Myocyte (in vitro differentiated cells): ENCODE measurements at regions not wholly inside any gene's neighbourhood (a gene's known extent, or its start where the extent isn't known, plus 50 kb on each side); places are given as distances from the start of the nearest gene placed in this dataset.

Experiments used
- DNase-seq: peaks from one replicate; pipeline ENCODE4 v3.0.0-alpha.2; 2012; ENCODE audit warnings: low read depth

DNA sequence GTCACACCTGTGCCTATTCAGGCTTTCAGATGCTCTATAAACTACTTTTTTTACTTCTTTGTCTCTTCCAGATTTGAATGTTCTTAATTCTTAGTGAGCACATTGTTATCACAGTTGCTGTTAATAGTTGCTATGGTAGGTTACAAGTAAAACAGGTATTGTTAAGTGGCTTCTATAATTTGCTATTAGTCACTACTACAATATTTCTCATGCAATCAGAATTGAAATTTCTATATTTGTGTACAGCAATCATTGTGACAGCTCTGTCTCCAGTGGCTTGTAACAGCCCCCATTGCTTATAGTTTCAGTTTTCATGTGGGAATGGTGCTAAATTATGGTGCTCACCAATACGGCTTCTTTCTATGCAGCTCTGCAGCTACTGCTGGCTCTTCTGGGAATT lies 318.4 kb upstream of the GOLIM4 start:
- no peak for DNase-seq

DNA sequence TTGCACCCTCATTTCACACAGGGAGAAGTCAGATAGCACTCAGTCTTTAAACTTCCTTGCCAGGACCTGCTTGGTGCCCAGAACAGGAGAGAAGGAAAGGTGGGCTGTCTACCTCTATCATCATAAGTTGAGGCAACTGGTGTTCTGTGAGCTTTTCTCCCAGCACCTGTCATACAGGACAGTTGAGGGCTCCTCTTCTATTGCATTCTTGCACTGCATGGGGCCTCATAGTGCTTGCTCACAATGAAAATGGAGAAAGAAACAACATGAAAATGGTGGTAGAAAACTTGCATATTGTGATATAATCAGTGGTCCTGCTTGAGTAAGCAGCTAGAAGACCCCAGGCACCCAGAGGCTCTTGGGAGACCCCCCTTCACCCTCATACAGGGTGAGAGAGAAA lies 311.7 kb upstream of the GOLIM4 start:
- DNase-seq = no peak

DNA sequence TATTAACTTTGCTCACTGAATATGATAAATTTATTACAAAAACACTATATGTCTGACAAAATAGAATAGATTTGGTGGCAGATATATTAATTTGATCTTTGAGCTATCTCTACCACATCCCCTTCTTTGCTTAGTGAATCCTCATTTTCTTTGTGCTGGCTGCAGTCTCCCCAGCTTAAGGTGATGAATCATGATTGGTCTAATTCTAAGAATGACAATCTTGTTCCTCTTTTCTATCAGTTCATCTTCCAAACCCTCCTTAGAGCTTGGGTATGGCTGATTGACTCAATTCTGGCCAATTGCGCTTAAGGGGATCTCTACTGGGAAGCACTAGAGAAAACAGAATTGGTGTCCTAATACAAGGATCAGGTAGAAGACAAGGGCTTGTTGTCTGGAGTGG lies 309.6 kb upstream of the GOLIM4 start:
- DNase-seq = no peak

DNA sequence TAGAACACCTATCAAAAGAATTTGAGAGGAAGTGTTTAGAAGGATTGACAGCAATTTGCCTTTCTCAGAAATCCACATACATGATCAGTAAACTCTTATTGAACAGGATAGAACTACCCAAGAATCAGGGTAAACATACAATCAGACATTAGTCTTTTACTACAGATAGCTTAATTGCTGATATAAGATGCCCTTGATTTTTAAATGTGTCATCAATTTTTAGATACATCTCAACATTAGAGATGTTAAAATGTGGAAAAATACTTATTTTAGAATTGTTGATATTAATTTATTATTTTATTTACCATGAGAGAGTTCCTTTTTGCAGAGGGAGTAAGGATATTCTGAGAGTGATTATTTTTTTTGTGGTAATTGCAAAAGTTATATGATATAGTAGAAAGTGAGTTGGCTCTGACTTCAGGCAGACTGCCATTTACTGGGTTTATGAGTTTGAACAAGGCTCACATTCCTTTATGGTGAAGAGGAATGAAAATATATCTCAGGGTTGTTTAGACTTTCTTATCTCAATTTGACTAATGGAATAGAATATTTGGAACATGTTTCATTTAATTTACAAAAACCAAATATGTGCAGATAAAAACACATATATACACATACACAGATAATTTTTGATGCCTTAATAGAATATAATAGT lies 302.8 kb upstream of the GOLIM4 start:
- no peak for DNase-seq

DNA sequence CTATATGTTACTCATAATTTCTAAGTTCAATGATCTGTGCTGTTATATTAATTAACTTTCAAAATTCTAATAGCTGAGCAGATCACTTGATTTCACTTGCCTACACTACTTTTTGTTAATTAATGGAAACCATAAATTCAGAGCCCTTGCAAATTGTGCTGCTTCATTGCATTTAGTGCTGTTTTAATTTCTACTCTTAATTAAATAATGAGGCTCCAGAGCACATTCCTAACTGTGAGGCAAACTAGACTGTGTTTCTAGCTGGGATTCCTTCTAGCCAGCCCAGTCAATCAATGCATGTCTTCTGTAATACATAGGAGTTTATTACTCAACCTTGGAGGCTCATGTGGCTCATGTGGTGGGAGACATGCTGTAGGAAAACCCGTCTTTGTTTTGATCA lies 301.1 kb upstream of the GOLIM4 start:
- no peak for DNase-seq

DNA sequence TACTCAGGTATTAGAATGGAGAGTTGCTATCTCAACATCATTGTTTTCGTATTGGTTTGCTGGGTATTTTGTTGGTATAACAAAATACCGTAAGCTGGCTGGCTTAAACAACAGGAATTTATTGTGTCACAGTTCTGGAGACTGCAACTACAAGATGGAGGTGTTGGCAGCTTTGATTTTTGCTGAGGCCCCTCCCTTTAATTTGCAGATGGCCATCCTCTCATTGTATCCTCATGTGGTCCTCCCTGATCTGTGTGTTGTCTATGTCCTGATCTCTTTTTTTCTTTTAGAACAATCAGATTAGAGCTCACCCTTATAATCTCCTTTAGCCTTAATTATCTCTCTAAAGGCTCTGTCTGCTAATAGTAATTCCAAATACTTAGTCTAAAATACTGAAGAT lies 299.8 kb upstream of the GOLIM4 start:
- DNase-seq = no peak

DNA sequence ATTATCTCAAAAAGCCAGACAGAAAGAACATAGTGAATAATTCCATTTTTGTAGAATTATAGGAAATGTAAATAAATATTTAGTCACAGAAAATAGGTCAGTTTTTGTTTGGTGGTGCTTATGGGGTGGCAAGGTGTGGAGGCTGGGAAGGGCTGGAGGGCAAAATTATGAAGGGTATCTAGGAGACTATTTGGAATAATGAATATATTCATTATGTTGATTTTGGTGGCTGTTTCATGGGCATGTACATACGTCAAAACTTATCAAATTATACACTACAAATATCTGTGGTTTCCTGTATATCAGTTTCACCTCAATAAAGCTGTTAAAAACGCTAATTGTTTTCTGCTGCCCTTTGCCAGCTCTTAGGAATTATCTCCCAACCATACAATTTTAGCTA lies 298.7 kb upstream of the GOLIM4 start:
- DNase-seq = no peak

DNA sequence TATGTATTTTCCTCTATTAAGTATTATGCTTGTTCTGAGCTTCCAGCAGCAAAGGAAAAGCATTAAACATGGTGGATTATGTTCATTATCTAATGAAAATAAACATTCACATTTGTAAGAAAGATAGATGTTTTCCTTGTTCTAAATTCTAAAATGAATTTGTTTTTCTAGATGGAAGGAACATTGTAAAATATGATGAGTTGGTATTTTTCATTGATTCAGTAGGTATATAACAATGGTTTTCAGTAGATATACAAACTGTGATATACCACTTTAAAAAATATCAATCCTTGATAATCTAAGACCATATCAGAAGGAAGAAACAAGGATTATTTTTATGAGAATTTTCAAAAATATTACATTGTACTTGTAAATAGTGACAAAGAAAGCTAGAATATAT lies 290.6 kb upstream of the GOLIM4 start:
- no peak for DNase-seq

DNA sequence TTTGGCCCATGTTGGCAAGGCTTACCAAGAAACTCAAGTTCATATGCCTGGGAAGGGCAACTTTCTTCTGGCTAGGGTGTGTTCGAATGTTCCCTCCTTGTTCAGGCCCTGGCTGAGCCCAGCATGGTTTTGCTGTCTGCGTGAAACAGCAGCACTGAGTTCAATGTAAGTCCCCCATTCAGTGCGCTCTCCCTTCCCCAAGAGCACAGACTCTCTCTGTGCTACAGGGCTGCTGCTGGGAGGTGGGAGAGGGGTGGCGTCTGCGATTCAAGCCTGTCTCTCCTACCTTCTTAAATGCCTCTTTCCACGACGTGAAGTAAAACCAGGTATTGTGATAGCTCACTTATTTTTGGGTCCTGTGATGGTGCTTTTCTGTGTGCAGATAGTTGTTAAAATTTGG lies 289.3 kb upstream of the GOLIM4 start:
- no peak for DNase-seq

DNA sequence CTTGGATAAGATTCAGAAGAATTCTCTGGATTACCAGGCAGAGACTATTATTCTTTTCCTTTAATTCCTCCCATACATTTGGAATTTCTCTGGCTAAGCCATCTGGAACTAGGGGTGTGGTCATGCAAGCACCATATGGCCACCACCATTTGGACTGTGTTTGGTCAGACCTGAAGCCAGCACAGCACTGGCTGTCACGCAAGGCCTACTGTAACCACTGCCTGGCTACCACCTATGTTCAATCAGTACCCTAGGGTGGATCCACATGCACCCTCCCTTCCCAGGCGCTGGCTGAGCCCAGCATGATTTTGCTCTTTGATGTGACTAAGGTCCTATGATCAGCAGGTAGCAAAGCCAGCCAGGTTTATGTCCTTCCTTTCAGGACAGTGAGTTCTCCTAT lies 287.8 kb upstream of the GOLIM4 start:
- no peak for DNase-seq

DNA sequence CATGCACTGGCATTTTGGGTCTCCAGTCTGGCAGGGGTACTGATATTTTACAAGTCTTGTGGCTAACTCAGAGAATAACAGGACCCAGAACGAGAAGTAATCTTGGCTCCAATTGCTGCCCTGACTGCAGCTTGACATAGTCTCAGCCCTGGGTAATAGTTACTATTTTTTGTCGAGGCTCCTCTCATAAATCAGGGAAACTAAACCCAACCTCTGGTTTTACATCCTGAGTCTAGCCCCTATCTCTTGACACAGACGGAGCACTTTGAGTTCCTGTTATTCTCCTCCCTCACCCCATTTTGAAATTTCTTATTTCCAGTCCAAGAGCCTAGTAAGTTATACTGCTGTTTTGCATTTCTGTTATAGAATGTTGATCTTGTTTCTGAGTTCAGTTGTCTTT lies 276.1 kb upstream of the GOLIM4 start:
- no peak for DNase-seq

DNA sequence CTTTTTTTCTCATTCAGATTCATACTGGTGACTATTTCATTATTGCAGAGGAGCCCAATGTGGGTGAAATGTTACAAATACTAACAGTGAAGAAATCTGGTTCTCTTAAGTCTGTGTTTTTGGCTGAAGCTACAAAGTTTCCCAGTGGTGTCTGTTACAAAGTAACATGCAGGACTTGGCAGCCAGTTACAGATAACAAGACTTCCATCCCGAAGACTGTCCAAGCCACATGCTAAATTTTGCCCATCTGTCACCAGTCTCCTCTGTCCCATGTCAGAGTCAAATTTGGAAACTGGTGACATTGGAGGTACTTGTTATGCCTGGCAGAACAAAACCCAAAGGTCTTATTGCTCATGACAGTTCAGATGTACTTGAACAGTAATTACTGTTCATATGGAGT lies 269.2 kb upstream of the GOLIM4 start:
- no peak for DNase-seq

DNA sequence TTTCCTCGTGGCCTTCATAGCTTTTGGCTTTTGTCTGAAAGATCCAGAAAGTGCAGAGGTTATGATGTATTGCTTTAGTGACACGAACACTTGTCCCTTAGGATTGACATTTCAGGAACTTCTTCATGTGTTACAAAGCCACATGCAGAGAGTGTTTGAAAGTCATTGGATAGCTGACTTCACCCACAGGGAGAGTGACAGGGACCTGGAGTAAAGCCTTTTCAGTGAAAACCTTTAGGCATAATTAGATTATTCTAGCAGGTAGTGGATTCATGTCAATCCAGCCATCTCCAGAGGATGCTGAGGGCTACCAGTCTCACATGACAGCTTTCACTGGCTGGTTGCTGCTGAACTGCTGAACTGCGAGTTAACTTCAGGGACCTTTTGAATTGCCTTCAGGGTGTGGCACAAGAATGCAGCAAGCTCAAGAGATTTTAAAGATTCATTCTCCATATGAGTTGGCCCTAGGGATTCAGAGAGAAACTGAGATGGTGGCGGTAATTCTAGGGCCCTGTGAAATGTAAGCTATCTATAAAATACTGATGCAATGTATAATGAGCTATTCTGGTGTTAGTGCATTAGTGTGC lies 267.0 kb upstream of the GOLIM4 start:
- no peak for DNase-seq

DNA sequence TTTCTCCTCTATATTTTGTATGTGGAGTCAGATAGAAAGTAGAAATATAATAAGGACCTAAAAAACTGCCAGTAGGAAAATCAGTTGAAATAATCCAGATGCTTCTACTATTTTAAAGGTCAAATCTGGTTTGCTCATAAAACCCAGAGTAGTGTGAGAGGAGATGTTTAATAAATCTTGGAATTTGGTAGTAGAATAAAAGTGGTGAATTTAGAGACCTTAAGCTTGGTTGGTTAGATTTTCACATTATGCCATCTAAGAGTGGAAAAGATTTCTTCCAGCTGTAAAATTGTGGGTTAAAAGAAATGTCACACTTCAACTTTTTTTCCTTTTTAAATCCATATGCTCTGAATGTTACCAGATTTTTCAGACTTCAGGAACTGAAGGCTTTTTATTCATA lies 266.4 kb upstream of the GOLIM4 start:
- DNase-seq = no peak

DNA sequence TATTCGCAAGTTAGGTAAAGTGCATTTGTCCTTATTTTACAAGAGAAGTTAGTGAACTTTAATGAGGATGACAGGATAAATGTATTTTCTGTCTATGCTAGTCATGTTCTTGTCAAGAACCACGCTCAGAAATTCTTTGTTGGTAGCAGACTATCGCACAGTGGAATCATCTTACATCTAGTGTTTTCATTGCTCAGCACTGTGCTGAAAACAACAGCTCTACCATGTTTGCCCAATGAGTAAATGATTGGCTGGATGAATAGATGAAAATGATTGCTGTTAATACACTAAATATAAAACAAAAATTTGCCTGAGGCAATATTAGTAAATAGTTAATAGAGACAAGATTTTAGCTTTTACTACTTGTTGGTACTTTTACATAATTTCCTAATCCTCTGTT lies 265.3 kb upstream of the GOLIM4 start:
- DNase-seq = no peak

DNA sequence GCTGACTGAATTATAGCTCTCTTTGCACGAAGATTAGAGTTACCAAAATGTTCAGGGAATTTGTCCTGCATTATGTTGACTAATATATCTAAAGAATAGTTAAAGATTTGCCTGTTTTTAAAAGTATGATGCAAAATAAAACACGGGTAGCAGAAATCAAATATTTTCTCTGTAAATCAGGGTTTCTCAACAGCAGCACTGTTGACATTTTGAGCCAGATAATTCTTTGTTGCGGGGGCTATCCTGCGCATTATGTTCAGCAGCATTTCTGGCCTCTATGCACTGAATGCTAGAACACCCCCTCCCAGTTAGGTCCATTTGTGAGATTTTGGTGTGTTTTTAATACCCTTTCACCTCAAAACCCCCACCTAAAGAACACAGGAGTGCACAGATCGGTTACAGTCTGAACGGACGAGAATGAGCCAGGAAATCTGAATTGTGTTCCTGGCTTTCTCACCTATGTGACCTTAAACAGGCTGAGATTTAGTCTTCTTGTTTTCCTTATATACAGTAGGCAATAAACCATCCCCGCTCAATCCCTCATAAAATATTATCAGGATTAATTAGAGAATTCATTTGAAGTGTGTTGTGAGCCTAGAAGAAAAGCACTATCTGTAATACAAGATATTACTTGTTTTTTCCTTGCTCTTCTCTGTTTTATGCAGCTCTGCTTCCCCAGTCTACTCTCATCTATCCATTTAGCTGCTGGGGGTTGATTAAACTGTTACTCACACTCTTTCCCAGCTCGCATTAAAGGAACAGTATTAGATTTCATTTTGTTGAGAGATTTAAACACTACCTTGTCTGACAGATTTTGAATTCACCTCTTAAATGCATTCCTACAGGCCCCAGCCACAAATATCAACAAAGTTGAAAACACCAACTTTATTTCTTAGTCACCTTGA lies 247.5 kb upstream of the GOLIM4 start:
- no peak for DNase-seq

DNA sequence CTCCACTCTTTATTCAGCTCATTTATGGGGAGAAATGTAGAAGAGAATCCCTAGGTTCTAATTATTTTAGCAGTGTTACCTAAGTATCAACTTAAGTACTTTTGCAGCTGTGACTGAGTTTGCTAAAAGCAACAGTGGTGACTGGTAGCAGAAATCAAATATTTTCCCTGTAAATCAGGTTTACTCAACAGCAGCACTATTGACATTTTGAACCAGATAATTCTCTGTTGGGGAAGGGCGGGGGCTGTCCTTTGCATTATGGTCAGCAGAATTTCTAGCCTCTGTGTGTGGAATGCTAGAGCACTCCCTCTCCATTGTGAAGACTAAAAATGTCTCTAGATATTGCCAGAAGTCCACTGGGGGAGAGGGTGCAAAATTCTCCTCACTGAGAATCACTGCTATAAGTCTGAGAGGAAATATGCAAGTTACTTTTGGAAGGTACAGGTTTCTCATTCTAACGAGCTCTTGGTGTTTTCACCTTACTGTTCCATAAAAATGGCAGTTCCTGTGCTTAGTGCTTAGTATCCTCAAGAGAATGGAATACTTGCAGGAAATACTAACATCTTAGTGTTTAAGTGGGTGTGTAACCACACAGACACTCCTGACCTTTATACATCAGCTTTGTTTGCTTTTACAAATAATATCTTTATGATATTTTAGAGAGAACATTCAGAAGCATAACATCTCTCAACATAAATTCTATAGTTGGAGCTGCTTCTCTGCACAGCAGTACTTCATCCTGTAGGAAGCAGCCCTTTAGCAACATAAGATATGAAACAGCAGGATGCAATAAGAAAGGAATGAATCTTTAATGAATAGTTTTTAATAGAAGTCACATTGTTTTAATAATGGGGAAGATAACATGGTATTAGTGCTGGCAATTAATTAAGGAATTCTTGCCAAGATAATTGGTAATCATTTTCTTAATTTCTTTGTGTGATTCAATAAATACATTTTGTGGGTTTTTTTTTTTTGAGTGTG lies 246.5 kb upstream of the GOLIM4 start:
- DNase-seq = no peak

DNA sequence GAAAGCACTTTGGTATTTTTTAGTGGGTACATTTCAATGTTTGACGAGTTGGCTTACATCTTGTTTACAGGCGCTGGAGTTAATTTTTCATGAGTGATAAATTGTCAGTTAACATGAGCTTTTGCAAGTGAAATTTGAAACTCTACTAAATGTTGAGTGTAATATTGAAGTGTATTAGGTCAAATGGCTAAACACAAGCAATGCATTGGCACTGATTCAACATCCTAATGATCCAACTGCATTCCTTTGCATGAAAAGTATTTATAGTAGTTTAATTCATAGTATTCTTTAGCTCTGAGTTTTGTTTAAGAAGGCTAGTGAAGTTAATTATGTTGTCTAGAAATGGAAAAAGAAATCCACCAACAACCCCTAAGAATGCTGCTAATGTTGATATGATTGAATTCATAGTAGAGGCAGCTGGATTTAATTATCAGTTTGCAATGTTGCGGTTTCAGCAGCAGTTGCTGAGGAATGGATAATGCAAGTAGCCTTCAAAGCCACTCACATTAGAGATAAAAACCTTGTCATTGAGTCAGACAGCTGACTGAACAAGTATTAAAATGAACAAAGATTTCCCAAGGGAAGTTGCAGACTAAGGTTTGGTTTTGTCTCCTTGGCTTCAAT lies 245.6 kb upstream of the GOLIM4 start:
- DNase-seq = peak; percentile 39

DNA sequence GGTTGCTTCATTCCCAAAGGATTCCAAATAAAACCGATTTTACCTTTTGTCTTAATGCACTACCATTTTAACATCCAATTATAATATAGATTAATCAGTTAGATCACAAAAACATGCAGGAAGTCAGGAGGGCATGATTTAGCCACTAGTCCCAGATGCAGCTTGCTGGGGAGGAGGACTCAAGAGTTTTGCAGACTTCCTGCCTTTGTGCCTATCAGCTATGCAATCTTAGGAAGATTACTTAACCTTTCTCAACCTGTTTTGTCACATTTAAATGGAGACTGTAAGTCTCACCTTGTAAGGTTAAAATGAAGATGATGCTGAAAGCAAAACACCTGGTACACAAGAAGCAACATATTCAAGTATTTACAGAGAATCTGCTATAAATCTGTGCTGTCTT lies 242.4 kb upstream of the GOLIM4 start:
- no peak for DNase-seq

DNA sequence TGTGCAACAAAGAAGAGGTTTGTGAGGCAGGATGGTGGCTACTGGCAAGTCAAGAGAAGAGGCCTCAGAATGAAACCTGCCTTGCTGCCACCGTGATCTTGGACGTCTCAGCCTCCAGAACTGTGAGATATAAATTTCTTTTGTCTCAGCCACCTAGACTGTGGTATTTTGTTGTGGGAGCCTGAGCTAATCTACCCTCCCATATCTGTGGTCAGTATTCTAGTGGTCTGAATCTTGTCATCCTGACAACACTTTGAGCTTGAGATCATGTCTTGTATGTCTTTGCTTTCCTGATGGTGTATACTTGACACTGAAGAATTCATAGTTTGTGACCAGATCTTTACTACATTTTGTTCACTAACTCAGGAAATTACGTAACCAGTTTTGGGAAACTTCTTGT lies 240.6 kb upstream of the GOLIM4 start:
- no peak for DNase-seq

DNA sequence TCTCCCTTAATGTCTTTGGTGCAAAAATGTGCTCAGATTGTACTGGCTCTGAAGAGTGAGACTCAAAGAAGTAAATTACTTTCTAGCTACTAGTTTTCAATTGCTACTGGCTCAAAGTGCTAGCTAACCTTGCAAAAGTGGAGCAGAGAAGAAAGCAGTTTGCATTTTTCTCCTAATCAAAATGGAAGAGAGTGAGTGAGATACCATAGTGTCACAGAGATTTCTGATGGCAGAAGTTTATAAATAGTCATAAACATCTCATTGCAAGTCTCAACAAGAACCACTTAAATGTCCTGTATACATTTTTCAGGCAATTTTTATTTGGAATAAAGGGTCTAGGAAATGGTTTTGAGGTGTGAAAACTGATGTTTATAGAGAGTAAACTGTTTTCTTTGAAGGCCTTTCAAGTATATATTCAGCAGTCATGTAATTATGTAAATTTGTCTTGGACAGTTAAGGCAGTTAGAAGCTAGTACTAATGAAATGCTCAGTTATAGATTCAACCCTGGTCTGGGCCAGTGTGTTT lies 237.7 kb upstream of the GOLIM4 start:
- DNase-seq = no peak
